A549 (cell line): ENCODE measurements at regions not wholly inside any gene's neighbourhood (a gene's known extent, or its start where the extent isn't known, plus 50 kb on each side); places are given as distances from the start of the nearest gene placed in this dataset.

Experiments
- BHLHE40 ChIP-seq: IDR thresholded peaks from 2 replicates; pipeline ENCODE4 v1.6.1; 2012; ENCODE audit warnings: low read depth, low read length, inconsistent platforms
- RAD21 ChIP-seq, 2 experiments: fragments of >200 bp in 1 of 2; sonication (Bioruptor Twin) in 1 of 2; formaldehyde crosslinking in 1 of 2; IDR thresholded peaks in 1 of 2; conservative IDR thresholded peaks in 1 of 2; 2 replicates in 1 of 2; 3 replicates in 1 of 2; pipeline ENCODE4 v1.6.1; 2012 to 2018; ENCODE audit warnings: inconsistent platforms in 1 of 2

DNA sequence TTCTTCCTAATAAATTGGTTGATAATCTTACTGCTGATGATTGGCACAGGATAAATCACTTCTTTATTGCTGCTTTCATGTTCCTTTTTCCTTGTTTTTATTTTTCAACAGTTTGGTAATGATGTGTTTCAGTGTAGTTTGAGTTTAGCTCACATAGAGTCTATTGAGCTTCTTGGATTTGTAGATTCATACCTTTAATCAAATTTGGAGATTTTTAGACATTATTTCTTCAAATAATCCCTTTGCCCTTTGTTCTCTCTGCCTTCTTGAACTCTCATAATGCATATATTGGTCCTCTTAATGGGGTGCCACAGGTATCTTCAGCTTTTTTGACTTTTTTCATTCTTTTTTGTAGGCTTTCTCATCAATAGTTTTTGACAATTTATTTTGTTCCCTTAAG is 275.3 kb downstream of the TLE4 start:
- no peak for TF ChIP-seq RAD21 (conservative IDR thresholded peaks at IDR 0.05 in 1 of 2, IDR thresholded peaks at IDR 0.05 in 1 of 2)
- no peak for TF ChIP-seq BHLHE40
